Neural progenitor cell (in vitro differentiated cells): ENCODE measurements at regions not wholly inside any gene's neighbourhood (a gene's known extent, or its start where the extent isn't known, plus 50 kb on each side); places are given as distances from the start of the nearest gene placed in this dataset.

Experiments
- EZH2 ChIP-seq: fragments of 200-600 bp; sonication (generic); IDR thresholded peaks from 2 replicates; pipeline ENCODE4 v1.6.1; 2017; ENCODE audit warnings: antibody characterized with exemption, mild to moderate bottlenecking, moderate library complexity
- EZH2phosphoT487 ChIP-seq: fragments of 200-600 bp; sonication (generic); IDR thresholded peaks from 2 replicates; pipeline ENCODE4 v1.6.1; 2017; ENCODE audit warnings: antibody characterized with exemption
- TF ChIP-seq, protein P1 (sequence below): fragments of 200-600 bp; sonication (generic); IDR thresholded peaks from 2 replicates; pipeline ENCODE4 v1.5.1; 2017; ENCODE audit warnings: antibody characterized with exemption, mild to moderate bottlenecking

DNA sequence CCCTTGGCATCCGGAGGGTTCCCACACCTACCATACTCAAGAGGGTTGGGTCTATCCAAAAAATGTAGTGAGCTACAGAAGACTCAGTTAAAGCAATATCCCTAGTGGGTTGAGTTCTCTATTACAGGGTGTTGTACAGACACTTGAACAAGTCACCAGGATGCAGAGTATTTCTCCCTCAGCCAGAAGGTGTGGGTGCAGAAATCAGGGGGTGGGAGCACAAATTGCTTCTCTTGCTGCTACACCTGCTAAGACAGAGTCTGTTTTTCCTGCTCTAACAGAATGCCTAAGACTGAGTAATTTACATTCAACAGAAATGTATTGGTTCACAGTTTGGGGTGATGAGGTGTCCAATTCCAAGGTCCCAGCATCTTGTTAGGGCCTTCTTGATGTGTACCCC, 433.4 kb downstream of the TCERG1L start:
- TF ChIP-seq EZH2: no peak
- TF ChIP-seq, protein P1, sequence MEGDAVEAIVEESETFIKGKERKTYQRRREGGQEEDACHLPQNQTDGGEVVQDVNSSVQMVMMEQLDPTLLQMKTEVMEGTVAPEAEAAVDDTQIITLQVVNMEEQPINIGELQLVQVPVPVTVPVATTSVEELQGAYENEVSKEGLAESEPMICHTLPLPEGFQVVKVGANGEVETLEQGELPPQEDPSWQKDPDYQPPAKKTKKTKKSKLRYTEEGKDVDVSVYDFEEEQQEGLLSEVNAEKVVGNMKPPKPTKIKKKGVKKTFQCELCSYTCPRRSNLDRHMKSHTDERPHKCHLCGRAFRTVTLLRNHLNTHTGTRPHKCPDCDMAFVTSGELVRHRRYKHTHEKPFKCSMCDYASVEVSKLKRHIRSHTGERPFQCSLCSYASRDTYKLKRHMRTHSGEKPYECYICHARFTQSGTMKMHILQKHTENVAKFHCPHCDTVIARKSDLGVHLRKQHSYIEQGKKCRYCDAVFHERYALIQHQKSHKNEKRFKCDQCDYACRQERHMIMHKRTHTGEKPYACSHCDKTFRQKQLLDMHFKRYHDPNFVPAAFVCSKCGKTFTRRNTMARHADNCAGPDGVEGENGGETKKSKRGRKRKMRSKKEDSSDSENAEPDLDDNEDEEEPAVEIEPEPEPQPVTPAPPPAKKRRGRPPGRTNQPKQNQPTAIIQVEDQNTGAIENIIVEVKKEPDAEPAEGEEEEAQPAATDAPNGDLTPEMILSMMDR: no peak
- TF ChIP-seq EZH2phosphoT487: no peak
